ENCODE measurements at regions not wholly inside any gene's neighbourhood (a gene's known extent, or its start where the extent isn't known, plus 50 kb on each side); places are given as distances from the start of the nearest gene placed in this dataset.

DNA sequence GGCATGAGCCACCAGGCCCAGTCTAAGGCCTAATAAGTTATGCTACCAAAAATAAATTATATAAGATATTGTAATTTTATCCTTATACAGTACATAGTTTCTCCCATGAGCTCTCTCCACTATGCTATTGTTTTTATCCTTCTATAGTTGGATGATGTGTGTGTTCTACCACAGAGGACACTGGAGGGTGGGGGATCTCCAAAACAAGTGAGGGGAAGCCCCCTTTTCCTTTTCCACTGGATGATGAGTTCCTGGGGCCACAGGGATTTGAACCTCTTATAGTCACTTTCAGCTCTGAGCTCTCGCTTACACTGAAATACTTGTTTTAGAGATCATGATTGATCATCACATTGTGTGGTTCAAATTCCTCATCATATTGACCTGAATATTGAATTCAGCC is 77.6 kb upstream of the VAV3 start:
- H3K36me3 Mint-ChIP-seq (ENCODE audit: insufficient read depth, unreplicated experiment), result no peaks in the 10 kb centered on the region
- intact Hi-C loops (cut with micrococcal nuclease; ENCODE audit: unreplicated experiment), result no loop called here
- CTCF ChIA-PET, result no interaction called here
- H3K9me3 Mint-ChIP-seq (ENCODE audit: low read depth, unreplicated experiment), result no peaks in the 10 kb centered on the region
- no peak overlapping the region for H3K27ac Mint-ChIP-seq (ENCODE audit: unreplicated experiment)
- BruUV-seq (replicated peaks), result no TSS peak
- H3K27me3 Mint-ChIP-seq (ENCODE audit: unreplicated experiment), result peaks cover 68% of the 10 kb centered on the region
- H3K4me1 Mint-ChIP-seq (ENCODE audit: low read depth, unreplicated experiment), result no peaks in the 10 kb centered on the region
- no peak for DNase-seq
- TF ChIP-seq, protein P1, sequence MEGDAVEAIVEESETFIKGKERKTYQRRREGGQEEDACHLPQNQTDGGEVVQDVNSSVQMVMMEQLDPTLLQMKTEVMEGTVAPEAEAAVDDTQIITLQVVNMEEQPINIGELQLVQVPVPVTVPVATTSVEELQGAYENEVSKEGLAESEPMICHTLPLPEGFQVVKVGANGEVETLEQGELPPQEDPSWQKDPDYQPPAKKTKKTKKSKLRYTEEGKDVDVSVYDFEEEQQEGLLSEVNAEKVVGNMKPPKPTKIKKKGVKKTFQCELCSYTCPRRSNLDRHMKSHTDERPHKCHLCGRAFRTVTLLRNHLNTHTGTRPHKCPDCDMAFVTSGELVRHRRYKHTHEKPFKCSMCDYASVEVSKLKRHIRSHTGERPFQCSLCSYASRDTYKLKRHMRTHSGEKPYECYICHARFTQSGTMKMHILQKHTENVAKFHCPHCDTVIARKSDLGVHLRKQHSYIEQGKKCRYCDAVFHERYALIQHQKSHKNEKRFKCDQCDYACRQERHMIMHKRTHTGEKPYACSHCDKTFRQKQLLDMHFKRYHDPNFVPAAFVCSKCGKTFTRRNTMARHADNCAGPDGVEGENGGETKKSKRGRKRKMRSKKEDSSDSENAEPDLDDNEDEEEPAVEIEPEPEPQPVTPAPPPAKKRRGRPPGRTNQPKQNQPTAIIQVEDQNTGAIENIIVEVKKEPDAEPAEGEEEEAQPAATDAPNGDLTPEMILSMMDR (IDR thresholded peaks at IDR 0.05; ENCODE audit: unreplicated experiment), result no peak
- no peak overlapping the region for H3K4me3 Mint-ChIP-seq (ENCODE audit: low read depth, unreplicated experiment)

DNA sequence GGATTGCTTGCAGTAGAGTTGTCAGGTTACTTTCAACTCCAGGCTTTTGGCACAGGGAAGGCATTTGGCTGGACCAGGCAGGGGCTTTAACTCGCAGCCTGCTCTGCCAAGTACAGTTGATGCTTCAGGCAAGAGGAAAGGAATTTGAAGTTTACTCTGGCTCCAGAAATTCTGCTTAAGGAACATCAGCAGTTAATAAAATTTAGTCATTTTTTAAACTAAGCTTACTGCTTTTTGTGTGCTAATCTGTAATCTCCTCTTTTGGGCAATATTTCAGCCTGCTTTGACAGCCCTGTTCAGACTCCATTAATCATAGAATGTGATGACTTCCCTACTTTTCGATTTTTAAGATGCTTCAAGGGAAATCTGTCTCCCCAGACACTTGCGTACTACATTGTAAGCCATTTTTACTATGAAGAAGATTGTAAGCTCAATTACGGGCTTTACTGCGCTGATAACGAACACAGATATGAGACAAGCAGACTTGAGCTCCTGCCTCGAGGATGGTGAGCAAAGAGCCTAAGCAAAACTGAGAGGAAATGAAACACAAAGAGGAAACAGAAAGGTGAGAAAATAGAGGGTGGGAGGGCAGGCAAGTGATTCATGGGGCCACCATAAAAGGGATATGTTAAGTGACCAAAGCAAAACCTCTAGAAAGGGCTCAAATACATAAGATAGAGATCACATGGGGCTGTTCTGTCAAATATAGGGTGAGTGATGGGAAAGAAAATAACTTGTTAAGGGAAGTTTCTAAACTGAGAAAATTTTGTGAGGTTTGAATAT is 76.6 kb upstream of the VAV3 start:
- Mint-ChIP-seq H3K4me1 (ENCODE audit: low read depth, unreplicated experiment) (no peaks in the 10 kb centered on the region), H3K27me3 (ENCODE audit: unreplicated experiment) (peaks cover 57% of the 10 kb centered on the region)
- BruUV-seq (replicated peaks), result no TSS peak

DNA sequence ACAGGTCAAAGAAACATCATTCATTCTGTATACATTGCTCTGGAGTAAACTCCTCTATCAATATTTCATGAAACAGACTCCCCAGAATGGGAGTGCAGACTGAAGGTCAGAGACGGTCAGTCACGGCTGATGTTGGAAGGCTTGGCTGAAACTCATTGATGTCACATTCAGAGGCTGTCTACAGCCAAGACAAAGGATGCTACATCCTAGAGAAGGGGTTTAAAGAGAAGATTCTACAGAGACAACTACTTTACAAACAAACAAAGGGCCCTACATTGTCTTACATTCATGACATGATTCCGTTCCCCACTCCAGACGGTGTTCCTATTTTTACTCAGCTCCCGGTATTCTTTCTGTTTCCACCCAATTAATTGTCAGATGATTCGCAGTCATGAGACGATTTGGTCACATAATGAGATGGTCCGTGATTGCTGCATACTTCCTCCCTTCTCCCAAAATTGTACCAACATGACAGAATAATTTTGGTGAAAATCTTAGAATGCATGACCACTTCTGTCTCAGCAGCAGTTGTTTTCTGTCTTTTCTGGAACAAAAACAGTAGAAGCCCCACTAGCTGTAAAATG is 73.8 kb upstream of the VAV3 start:
- DNase-seq, result no peak
- H3K4me3 Mint-ChIP-seq (ENCODE audit: low read depth, unreplicated experiment), result no peak overlapping the region
- CTCF ChIA-PET, result no interaction called here
- H3K27ac Mint-ChIP-seq (ENCODE audit: unreplicated experiment), result no peak overlapping the region
- TF ChIP-seq, protein P1 (IDR thresholded peaks at IDR 0.05; ENCODE audit: unreplicated experiment), result no peak
- intact Hi-C loops (cut with micrococcal nuclease; ENCODE audit: unreplicated experiment), result no loop called here
- peaks cover 29% of the 10 kb centered on the region for H3K27me3 Mint-ChIP-seq (ENCODE audit: unreplicated experiment)
- no peaks in the 10 kb centered on the region for H3K9me3 Mint-ChIP-seq (ENCODE audit: low read depth, unreplicated experiment)
- no peaks in the 10 kb centered on the region for H3K4me1 Mint-ChIP-seq (ENCODE audit: low read depth, unreplicated experiment)
- no peaks in the 10 kb centered on the region for H3K36me3 Mint-ChIP-seq (ENCODE audit: insufficient read depth, unreplicated experiment)
- no TSS peak for BruUV-seq (replicated peaks)

More for the DNA sequence above, 76.6 kb upstream of the VAV3 start:
- CTCF ChIA-PET, result no interaction called here
- no peak overlapping the region for H3K4me3 Mint-ChIP-seq (ENCODE audit: low read depth, unreplicated experiment)
- no peaks in the 10 kb centered on the region for H3K36me3 Mint-ChIP-seq (ENCODE audit: insufficient read depth, unreplicated experiment)
- DNase-seq, result no peak
- no peak overlapping the region for H3K27ac Mint-ChIP-seq (ENCODE audit: unreplicated experiment)
- intact Hi-C loops (cut with micrococcal nuclease; ENCODE audit: unreplicated experiment), result no loop called here
- H3K9me3 Mint-ChIP-seq (ENCODE audit: low read depth, unreplicated experiment), result no peaks in the 10 kb centered on the region
- TF ChIP-seq, protein P1 (IDR thresholded peaks at IDR 0.05; ENCODE audit: unreplicated experiment), result no peak

DNA sequence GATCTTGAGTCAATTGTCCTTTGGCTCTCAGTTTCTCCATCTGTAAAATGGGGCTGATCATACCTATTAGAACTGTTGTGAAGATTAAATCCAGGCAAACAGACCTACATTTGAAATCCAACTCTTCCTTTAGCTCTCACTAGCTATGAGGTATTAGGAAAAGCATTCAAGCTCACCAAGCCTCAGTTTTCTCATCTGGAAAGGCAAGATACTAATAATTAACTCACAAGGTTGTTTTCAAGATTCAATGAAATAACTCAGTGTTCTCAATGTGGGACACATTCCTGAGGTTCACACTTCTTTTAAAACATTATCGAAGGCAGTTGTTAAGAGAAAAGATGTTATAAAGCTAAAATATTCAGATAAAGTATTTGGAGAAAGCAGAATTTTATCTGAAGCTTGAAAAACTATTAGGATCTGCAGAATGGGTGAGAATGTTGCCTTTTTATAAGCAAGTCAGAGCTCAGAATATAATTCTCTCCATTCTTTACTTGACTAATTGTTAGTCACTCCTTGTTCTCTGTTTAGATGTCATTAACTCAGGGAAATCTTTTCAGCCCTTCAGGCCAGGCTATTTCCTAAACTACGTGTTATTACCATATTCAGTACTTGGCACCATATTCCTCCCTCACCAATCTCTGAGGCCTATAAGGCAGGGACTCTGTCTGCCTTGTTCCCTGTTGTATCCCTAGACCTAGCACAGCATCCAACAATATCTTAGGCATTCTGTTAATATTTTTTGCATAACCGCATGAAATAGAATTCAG is 72.0 kb upstream of the VAV3 start:
- no TSS peak for BruUV-seq (replicated peaks)
- Mint-ChIP-seq H3K9me3 (ENCODE audit: low read depth, unreplicated experiment) (no peaks in the 10 kb centered on the region), H3K27me3 (ENCODE audit: unreplicated experiment) (peaks cover 38% of the 10 kb centered on the region), H3K4me1 (ENCODE audit: low read depth, unreplicated experiment) (no peaks in the 10 kb centered on the region), H3K27ac (ENCODE audit: unreplicated experiment) (no peak overlapping the region), H3K4me3 (ENCODE audit: low read depth, unreplicated experiment) (no peak overlapping the region), H3K36me3 (ENCODE audit: insufficient read depth, unreplicated experiment) (no peaks in the 10 kb centered on the region)
- CTCF ChIA-PET, result no interaction called here
- DNase-seq, result no peak
- intact Hi-C loops (cut with micrococcal nuclease; ENCODE audit: unreplicated experiment), result no loop called here
- TF ChIP-seq, protein P1 (IDR thresholded peaks at IDR 0.05; ENCODE audit: unreplicated experiment), result no peak
